A673 (cell line): ENCODE measurements at regions not wholly inside any gene's neighbourhood (a gene's known extent, or its start where the extent isn't known, plus 50 kb on each side); places are given as distances from the start of the nearest gene placed in this dataset.

Source experiments
- EZH2 ChIP-seq: fragments of 200-600 bp; sonication (generic); IDR thresholded peaks from 2 replicates; pipeline ENCODE4 v1.6.1; 2017; ENCODE audit warnings: borderline replicate concordance, low read depth, mild to moderate bottlenecking, mixed read lengths, antibody characterized with exemption, low read length; ENCODE audit not compliant: poor library complexity, severe bottlenecking
- TF ChIP-seq, protein P1 (sequence below): fragments of 300-800, 200-600 bp; sonication (generic); conservative IDR thresholded peaks from 2 replicates; pipeline ENCODE4 v1.5.1; 2017; ENCODE audit warnings: low read depth, mild to moderate bottlenecking, antibody characterized with exemption, low read length, moderate library complexity, mixed read lengths

DNA sequence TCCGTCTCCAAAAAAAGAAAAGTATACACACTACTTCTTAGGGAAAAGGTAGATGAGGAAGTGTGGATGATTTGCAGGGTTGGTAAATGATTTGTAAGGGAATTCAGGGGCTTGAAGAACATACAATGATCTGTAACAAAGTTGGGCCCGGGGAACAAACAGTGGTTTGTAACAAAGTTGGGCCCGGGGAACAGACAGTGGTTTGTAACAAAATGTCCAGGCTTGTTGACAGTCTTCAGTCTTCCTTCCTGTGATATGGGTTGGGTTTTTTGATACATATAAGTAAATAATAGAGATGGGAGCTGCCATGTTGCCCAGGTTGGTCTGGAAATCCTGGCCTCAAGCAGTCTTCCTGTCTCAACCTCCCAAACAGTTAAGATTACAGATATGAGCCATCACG is 83.3 kb upstream of the UXS1 start:
- TF ChIP-seq, protein P1, sequence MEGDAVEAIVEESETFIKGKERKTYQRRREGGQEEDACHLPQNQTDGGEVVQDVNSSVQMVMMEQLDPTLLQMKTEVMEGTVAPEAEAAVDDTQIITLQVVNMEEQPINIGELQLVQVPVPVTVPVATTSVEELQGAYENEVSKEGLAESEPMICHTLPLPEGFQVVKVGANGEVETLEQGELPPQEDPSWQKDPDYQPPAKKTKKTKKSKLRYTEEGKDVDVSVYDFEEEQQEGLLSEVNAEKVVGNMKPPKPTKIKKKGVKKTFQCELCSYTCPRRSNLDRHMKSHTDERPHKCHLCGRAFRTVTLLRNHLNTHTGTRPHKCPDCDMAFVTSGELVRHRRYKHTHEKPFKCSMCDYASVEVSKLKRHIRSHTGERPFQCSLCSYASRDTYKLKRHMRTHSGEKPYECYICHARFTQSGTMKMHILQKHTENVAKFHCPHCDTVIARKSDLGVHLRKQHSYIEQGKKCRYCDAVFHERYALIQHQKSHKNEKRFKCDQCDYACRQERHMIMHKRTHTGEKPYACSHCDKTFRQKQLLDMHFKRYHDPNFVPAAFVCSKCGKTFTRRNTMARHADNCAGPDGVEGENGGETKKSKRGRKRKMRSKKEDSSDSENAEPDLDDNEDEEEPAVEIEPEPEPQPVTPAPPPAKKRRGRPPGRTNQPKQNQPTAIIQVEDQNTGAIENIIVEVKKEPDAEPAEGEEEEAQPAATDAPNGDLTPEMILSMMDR = no peak
- TF ChIP-seq EZH2 = no peak
